Ovary (tissue), 7 donors: ENCODE measurements at regions not wholly inside any gene's neighbourhood (a gene's known extent, or its start where the extent isn't known, plus 50 kb on each side); places are given as distances from the start of the nearest gene placed in this dataset.

ENCODE experiments used
- DNase-seq, 5 donors: peaks; one replicate each; pipeline ENCODE4 v3.0.0-alpha.2; 2019 to 2020
- H3K27ac ChIP-seq, 2 donors: fragments of 200-600 bp; one replicate each; pipeline versions ENCODE4 v1.5.1 to v1.8.0; 2019 to 2022
- H3K27me3 ChIP-seq: fragments of 200-600 bp; one replicate; pipeline ENCODE4 v1.8.0; 2022
- H3K36me3 ChIP-seq: fragments of 200-600 bp; sonication (generic); one replicate; pipeline ENCODE4 v1.5.1; 2019
- H3K4me1 ChIP-seq: one replicate; pipeline ENCODE4 v1.8.1; 2013; ENCODE audit warnings: mild to moderate bottlenecking, moderate library complexity; ENCODE audit not compliant: insufficient read depth
- H3K4me3 ChIP-seq: fragments of 200-600 bp; sonication (generic); one replicate; pipeline ENCODE4 v1.5.1; 2017
- H3K9me3 ChIP-seq, 2 donors: fragments of 200-600 bp in 1 of 2; sonication (generic) in 1 of 2; one replicate each; pipeline versions ENCODE4 v1.5.1 to v1.8.1; 2013 to 2019; ENCODE audit warnings: mild to moderate bottlenecking in 1 of 2, moderate library complexity in 1 of 2
- EP300 ChIP-seq: sonication (generic); formaldehyde crosslinking; IDR thresholded peaks from one replicate; pipeline ENCODE4 v1.6.1; 2017; ENCODE audit warnings: antibody characterized with exemption
- POLR2A ChIP-seq: fragments of 450-650 bp; IDR thresholded peaks from one replicate; pipeline ENCODE4 v1.6.1; 2017; ENCODE audit warnings: antibody characterized with exemption, mild to moderate bottlenecking, moderate library complexity
- WGBS, 3 donors: extraction: QIAGEN DNeasy Blood & Tissue Kit in 1 of 3; methylation state at CpG; one replicate each; pipeline versions ENCODE4 v1.1.5 to v1.1.7; 2013 to 2017; 5-methylcytosine and 5-hydroxymethylcytosine counted together
- intact Hi-C, 4 donors: fragments of 100-400 bp; cut with DNase I; formaldehyde crosslinking; loops; one replicate each; pipeline versions ENCODE4 v1.11.0 to v1.15.1; 2022 to 2023
- TF ChIP-seq, protein P1 (sequence below), 3 donors: fragments of 450-650 bp in 2 of 3; fragments of 200-600 bp in 1 of 3; IDR thresholded peaks; one replicate each; pipeline versions ENCODE4 v1.5.1 to v1.8.0; 2016 to 2022; ENCODE audit warnings: antibody characterized with exemption in 3 of 3, mild to moderate bottlenecking in 1 of 3
- donor health status: DM: no; HTN: no; CAD: no; lungs with moderate emphysema.
- donor health status: DM: no; HTN: no; CAD: no.
- donor health status: Bipolar disorder and iron deficiency.
- donor health status: DM: no; HTN: no; CAD: no.
- donor health status: DM: yes; HTN: yes; CAD: no.

DNA sequence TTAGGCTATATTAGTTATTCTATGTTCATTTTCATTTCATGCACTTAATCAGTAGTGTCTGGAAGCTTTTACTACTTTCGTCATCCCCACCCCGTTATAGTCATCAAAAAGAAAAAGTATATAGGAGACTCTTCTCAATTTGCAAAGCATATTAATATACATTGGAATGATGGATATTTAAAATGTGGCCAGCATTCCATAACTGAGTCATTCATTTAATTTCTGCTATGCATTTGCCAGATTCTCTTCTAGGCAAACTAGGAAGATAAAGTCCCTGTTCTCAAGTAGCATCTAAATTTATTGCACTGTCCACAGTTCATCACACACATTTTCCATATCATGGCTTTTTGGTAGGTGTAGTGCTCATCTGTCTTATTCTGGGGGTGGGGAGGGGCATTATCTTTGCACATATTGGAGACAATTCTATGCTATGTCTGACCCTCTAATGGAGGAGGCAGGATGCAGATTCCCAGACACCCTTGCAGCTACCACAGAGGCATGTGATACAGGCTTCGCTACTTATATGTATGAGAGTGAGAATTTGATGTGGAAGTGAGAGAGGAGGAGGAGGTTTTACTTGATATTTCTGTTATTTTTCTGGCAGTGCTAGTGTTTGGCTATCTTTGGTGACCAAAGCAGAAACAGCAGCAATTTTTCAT is 125.8 kb downstream of the CTH start:
- no peak for DNase-seq
- H3K4me3 ChIP-seq = no peak overlapping the region
- intact Hi-C loops = no loop called here
- no peak overlapping the region for H3K27ac ChIP-seq
- H3K27me3 ChIP-seq = no peaks in the 10 kb centered on the region
- H3K9me3 ChIP-seq = no peaks in the 10 kb centered on the region
- no peak for TF ChIP-seq POLR2A
- no peak for TF ChIP-seq EP300
- H3K4me1 ChIP-seq = no peaks in the 10 kb centered on the region
- no peaks in the 10 kb centered on the region for H3K36me3 ChIP-seq
- WGBS, 3 donors = 87 to 92% (median 89%) methylated on average over 3 of the region's 3 CpGs

DNA sequence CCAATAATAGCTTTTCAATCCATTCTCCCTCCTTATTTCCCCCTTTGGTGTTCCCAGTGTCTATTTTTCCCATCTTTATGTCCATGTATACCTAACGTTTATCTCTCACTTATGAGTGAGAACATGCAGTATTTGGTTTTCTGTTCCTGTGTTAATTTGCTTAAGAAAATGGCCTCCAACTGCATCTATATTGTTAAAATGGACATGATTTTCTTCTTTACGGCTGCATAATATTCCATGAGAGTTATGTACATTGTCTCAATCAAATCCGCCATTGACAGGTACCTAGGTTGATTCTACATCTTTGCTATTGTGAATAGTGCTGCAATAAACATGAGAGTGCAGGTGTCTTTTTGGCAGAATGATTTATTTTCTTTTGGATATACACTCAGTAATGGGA is 126.7 kb downstream of the CTH start:
- intact Hi-C loops = no loop called here
- TF ChIP-seq EP300 (no peak), POLR2A (no peak)
- TF ChIP-seq, protein P1, sequence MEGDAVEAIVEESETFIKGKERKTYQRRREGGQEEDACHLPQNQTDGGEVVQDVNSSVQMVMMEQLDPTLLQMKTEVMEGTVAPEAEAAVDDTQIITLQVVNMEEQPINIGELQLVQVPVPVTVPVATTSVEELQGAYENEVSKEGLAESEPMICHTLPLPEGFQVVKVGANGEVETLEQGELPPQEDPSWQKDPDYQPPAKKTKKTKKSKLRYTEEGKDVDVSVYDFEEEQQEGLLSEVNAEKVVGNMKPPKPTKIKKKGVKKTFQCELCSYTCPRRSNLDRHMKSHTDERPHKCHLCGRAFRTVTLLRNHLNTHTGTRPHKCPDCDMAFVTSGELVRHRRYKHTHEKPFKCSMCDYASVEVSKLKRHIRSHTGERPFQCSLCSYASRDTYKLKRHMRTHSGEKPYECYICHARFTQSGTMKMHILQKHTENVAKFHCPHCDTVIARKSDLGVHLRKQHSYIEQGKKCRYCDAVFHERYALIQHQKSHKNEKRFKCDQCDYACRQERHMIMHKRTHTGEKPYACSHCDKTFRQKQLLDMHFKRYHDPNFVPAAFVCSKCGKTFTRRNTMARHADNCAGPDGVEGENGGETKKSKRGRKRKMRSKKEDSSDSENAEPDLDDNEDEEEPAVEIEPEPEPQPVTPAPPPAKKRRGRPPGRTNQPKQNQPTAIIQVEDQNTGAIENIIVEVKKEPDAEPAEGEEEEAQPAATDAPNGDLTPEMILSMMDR (IDR thresholded peaks at IDR 0.05) = no peak

GRCh38 chr1:70542030-70542429 is 131.0 kb downstream of the CTH start:
- H3K4me1 ChIP-seq = no peaks in the 10 kb centered on the region
- no peaks in the 10 kb centered on the region for H3K27me3 ChIP-seq
- DNase-seq = no peak
- intact Hi-C loops = no loop called here
- no peaks in the 10 kb centered on the region for H3K36me3 ChIP-seq
- no peaks in the 10 kb centered on the region for H3K9me3 ChIP-seq
- no peak overlapping the region for H3K4me3 ChIP-seq
- no peak overlapping the region for H3K27ac ChIP-seq
- TF ChIP-seq EP300 = no peak
- no peak for TF ChIP-seq POLR2A
- TF ChIP-seq, protein P1 (IDR thresholded peaks at IDR 0.05) = no peak

More for the DNA sequence above, 126.7 kb downstream of the CTH start:
- H3K9me3 ChIP-seq = no peaks in the 10 kb centered on the region
- no peak overlapping the region for H3K27ac ChIP-seq
- WGBS, 3 donors = 87 to 93% (median 91%) methylated on average over 3 of the region's 3 CpGs
- no peak overlapping the region for H3K4me3 ChIP-seq
- no peaks in the 10 kb centered on the region for H3K36me3 ChIP-seq
- H3K27me3 ChIP-seq = no peaks in the 10 kb centered on the region
- no peak for DNase-seq
- no peaks in the 10 kb centered on the region for H3K4me1 ChIP-seq

DNA sequence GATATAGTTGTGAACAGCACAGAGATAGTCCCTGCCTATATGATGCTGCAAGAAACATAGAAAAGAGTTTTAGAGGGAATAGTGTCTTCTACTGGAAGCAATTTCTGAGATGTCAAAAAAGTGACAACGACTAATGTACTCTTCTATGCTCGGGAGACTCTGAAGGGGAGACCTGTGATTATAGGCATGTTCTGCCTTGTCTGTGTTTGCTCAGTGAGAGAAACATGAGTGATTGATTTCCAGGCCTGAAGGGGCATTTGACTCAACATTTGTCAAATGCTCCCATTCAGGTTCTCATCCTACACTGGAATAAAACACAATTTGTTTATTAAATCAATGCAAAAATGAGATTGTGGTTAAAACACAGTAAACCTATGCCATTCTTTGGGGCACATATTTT is 131.8 kb downstream of the CTH start:
- no peaks in the 10 kb centered on the region for H3K4me1 ChIP-seq
- no peak overlapping the region for H3K27ac ChIP-seq
- TF ChIP-seq, protein P1 (IDR thresholded peaks at IDR 0.05) = no peak
- no peak for TF ChIP-seq EP300
- no peak for TF ChIP-seq POLR2A
- H3K36me3 ChIP-seq = no peaks in the 10 kb centered on the region
- no peak for DNase-seq
- 87 to 94% (median 90%) methylated on average over 2 of the region's 2 CpGs for WGBS, 3 donors
- H3K4me3 ChIP-seq = no peak overlapping the region
- no peaks in the 10 kb centered on the region for H3K9me3 ChIP-seq
- intact Hi-C loops = no loop called here
- H3K27me3 ChIP-seq = no peaks in the 10 kb centered on the region

DNA sequence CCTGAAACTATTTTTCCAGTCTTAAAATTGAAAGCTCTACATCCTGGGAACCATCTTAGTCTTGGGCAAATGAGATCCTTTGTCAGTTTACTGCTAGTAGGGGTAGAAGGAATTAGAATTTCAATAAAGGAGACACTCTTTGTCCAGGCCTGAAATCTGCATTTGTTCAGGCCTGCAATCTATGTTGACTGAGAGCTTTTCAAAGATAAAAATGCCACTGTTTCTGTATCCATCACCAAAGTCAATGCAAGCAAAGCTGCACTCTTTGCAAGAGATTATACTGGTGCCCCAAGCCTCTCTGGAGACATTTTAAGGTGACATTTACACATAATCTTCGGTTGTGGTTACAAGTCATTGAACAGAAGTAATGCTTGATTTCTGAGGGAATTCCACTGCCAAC is 135.7 kb downstream of the CTH start:
- Histone ChIP-seq H3K9me3 (no peaks in the 10 kb centered on the region), H3K27ac (no peak overlapping the region), H3K36me3 (no peaks in the 10 kb centered on the region), H3K27me3 (no peaks in the 10 kb centered on the region), H3K4me1 (no peaks in the 10 kb centered on the region), H3K4me3 (no peak overlapping the region)
- DNase-seq = no peak
- WGBS, 3 donors = 88 to 90% (median 88%) methylated on average over 1 of the region's 1 CpG
- intact Hi-C loops = no loop called here
- TF ChIP-seq, protein P1 (IDR thresholded peaks at IDR 0.05) = no peak
- no peak for TF ChIP-seq EP300
- no peak for TF ChIP-seq POLR2A
